T-cell (primary cell): ENCODE measurements at regions not wholly inside any gene's neighbourhood (a gene's known extent, or its start where the extent isn't known, plus 50 kb on each side); places are given as distances from the start of the nearest gene placed in this dataset.
"Not testable (repeated sequence)": the region's sequence is repeated elsewhere in the genome, so short reads cannot be mapped to it uniquely, and the experiment has no call there.

ENCODE experiments used
- ATAC-seq, 4 experiments: fragments of 200-7000 bp in 3 of 4; fragments of 150-1000 bp in 1 of 4; cut with Tn5 transposase; replicated peaks in 1 of 4; 1 replicate in 3 of 4; 2 replicates in 1 of 4; pipeline ENCODE4 v1.10.0; 2021; ENCODE audit warnings: moderate library complexity in 3 of 4, mild to moderate bottlenecking in 2 of 4, moderate number of reproducible peaks in 1 of 4
- CTCF ChIA-PET, 2 donors: fragments of 300-600 bp; sonication (Branson Sonifier 250); formaldehyde crosslinking; loops; one replicate each; lab custom pipeline; 2022; ENCODE audit warnings: antibody characterized with exemption in 2 of 2; lab: Charles Lee
- POLR2A ChIA-PET, 2 donors: fragments of 300-600 bp; sonication (Branson Sonifier 250); formaldehyde crosslinking; loops; one replicate each; lab custom pipeline; 2022; ENCODE audit warnings: antibody characterized with exemption in 2 of 2; lab: Charles Lee
- DNase-seq, 35 experiments: peaks; one replicate each; pipeline versions ENCODE4 v3.0.0 to v3.0.0-alpha.2; 2013 to 2023
- H3K27ac ChIP-seq: one replicate; pipeline ENCODE4 v1.5.1; 2013; ENCODE audit warnings: low read length
- H3K27me3 ChIP-seq, 2 experiments: replicated peaks in 1 of 2; 1 replicate in 1 of 2; 2 replicates in 1 of 2; pipeline versions ENCODE4 v1.6.1 to v1.7.0; 2013; ENCODE audit warnings: low read length in 1 of 2, mixed read lengths in 1 of 2; ENCODE audit not compliant: control insufficient read depth in 2 of 2, insufficient read depth in 2 of 2; ENCODE audit errors: extremely low read depth in 1 of 2
- H3K36me3 ChIP-seq, 2 donors: 1 replicate in 1 of 2; 2 replicates in 1 of 2; pipeline versions ENCODE4 v1.6.1 to v1.7.0; 2013; ENCODE audit warnings: low read length in 1 of 2; ENCODE audit not compliant: control insufficient read depth in 2 of 2, insufficient read depth in 1 of 2; ENCODE audit errors: extremely low read depth in 1 of 2
- H3K4me1 ChIP-seq, 2 experiments: 1 replicate in 1 of 2; 2 replicates in 1 of 2; pipeline versions ENCODE4 v1.6.1 to v1.7.0; 2013; ENCODE audit warnings: low read length in 2 of 2, mixed read lengths in 1 of 2; ENCODE audit not compliant: insufficient read depth in 2 of 2, control insufficient read depth in 1 of 2; ENCODE audit errors: extremely low read depth in 1 of 2
- H3K4me3 ChIP-seq, 2 donors: 1 replicate in 1 of 2; 2 replicates in 1 of 2; pipeline versions ENCODE4 v1.5.1 to v1.7.0; 2013; ENCODE audit warnings: mild to moderate bottlenecking in 2 of 2, low read length in 1 of 2, moderate library complexity in 1 of 2; ENCODE audit not compliant: control insufficient read depth in 1 of 2; ENCODE audit errors: extremely low read depth in 1 of 2
- H3K9me3 ChIP-seq: 2 replicates; pipeline ENCODE4 v1.7.0; 2013
- H3K27ac Mint-ChIP-seq, 2 donors: one replicate each; pipeline ENCODE4 v1.8.0; 2020 to 2021; ENCODE audit warnings: mild to moderate bottlenecking in 2 of 2, mixed read lengths in 2 of 2
- H3K27me3 Mint-ChIP-seq, 2 donors: one replicate each; pipeline ENCODE4 v1.8.0; 2021 to 2022; ENCODE audit warnings: mixed read lengths in 2 of 2
- H3K36me3 Mint-ChIP-seq: one replicate; pipeline ENCODE4 v1.8.0; 2021; ENCODE audit warnings: mixed read lengths
- H3K4me1 Mint-ChIP-seq, 3 donors: one replicate each; pipeline ENCODE4 v1.8.0; 2020 to 2022; ENCODE audit warnings: mixed read lengths in 3 of 3, mild to moderate bottlenecking in 1 of 3
- H3K4me3 Mint-ChIP-seq, 3 donors: one replicate each; pipeline ENCODE4 v1.8.0; 2020 to 2022; ENCODE audit warnings: mild to moderate bottlenecking in 3 of 3, mixed read lengths in 3 of 3, moderate library complexity in 3 of 3
- H3K9me3 Mint-ChIP-seq, 3 donors: one replicate each; pipeline ENCODE4 v1.8.0; 2020 to 2022; ENCODE audit warnings: mixed read lengths in 3 of 3
- WGBS: methylation state at CpG from one replicate; pipeline ENCODE4 v1.1.5; 2013; ENCODE audit warnings: missing lambda C conversion rate; ENCODE audit not compliant: insufficient coverage; 5-methylcytosine and 5-hydroxymethylcytosine counted together

GRCh38 chr21:10342261-10342956 is 179.0 kb upstream of the TPTE start:
- H3K4me3 ChIP-seq, CTCF ChIA-PET, H3K27ac Mint-ChIP-seq, H3K4me3 Mint-ChIP-seq, H3K27ac ChIP-seq, H3K36me3 Mint-ChIP-seq, H3K4me1 ChIP-seq, H3K27me3 ChIP-seq, H3K27me3 Mint-ChIP-seq, POLR2A ChIA-PET, H3K9me3 ChIP-seq, H3K36me3 ChIP-seq, DNase-seq, H3K4me1 Mint-ChIP-seq: not testable (repeated sequence)
- H3K9me3 Mint-ChIP-seq: peaks cover 23 to 46% (median 43%) of the 10 kb centered on the region in 3 donors
- ATAC-seq: peak; percentile 35 to 77 (median 64)
- 73% methylated on average over 15 of the region's 46 CpGs for WGBS

GRCh38 chr21:10343146-10343935 is 178.0 kb upstream of the TPTE start:
- H3K9me3 Mint-ChIP-seq: peaks cover 18 to 44% (median 43%) of the 10 kb centered on the region in 3 donors

GRCh38 chr21:10344266-10344665 is 177.1 kb upstream of the TPTE start:
- H3K27ac Mint-ChIP-seq, H3K4me3 ChIP-seq, H3K9me3 ChIP-seq, H3K4me1 Mint-ChIP-seq, H3K4me1 ChIP-seq, H3K36me3 Mint-ChIP-seq, H3K36me3 ChIP-seq, DNase-seq, H3K27ac ChIP-seq, H3K27me3 ChIP-seq, CTCF ChIA-PET, H3K27me3 Mint-ChIP-seq, H3K4me3 Mint-ChIP-seq, POLR2A ChIA-PET, ATAC-seq: not testable (repeated sequence)
- WGBS: 58% methylated on average over 1 of the region's 5 CpGs
- H3K9me3 Mint-ChIP-seq: peaks cover 24 to 45% (median 44%) of the 10 kb centered on the region in 3 donors

More at GRCh38 chr21:10343146-10343935, 178.0 kb upstream of the TPTE start:
- peak in 1 of 4 experiments; percentile 19 for ATAC-seq
- H3K36me3 ChIP-seq, H3K27ac ChIP-seq, H3K27ac Mint-ChIP-seq, H3K27me3 Mint-ChIP-seq, H3K9me3 ChIP-seq, H3K4me1 ChIP-seq, CTCF ChIA-PET, H3K4me1 Mint-ChIP-seq, H3K36me3 Mint-ChIP-seq, DNase-seq, H3K27me3 ChIP-seq, H3K4me3 Mint-ChIP-seq, POLR2A ChIA-PET, H3K4me3 ChIP-seq: not testable (repeated sequence)
- 85% methylated on average over 29 of the region's 52 CpGs for WGBS

DNA sequence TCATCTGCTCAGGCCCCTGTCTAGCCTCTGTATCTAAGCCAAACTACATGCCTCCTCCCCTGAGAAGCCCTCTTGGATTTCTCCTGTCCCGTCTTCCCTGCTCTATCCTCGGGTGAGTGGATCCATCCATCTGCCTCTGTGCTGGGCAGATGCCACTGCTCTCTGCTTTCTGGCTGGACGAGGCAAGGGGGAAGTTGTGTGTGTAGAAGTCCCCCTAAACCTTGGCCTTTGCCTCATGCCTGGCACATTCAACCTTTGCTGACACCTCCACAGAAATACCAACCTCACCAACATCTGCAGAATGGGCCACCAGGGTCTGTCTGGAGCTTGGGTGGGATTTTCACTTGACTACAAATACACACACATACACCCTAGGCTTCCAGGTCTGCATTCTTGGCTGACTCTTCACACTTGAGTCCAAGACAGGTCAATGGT is 176.2 kb upstream of the TPTE start:
- H3K27ac Mint-ChIP-seq, H3K4me1 ChIP-seq, H3K4me1 Mint-ChIP-seq, H3K9me3 ChIP-seq, ATAC-seq, H3K4me3 ChIP-seq, CTCF ChIA-PET, H3K36me3 ChIP-seq, H3K36me3 Mint-ChIP-seq, DNase-seq, H3K27me3 ChIP-seq, H3K27me3 Mint-ChIP-seq, H3K27ac ChIP-seq, POLR2A ChIA-PET, H3K4me3 Mint-ChIP-seq: not testable (repeated sequence)
- no CpG with 5 or more reads among the region's 3 CpGs for WGBS
- H3K9me3 Mint-ChIP-seq: peaks cover 20 to 39% (median 38%) of the 10 kb centered on the region in 3 donors

GRCh38 chr21:10346249-10346648 is 175.1 kb upstream of the TPTE start:
- H3K4me3 ChIP-seq, H3K27me3 ChIP-seq, H3K27ac ChIP-seq, CTCF ChIA-PET, H3K9me3 ChIP-seq, H3K4me3 Mint-ChIP-seq, DNase-seq, H3K4me1 ChIP-seq, POLR2A ChIA-PET, H3K27me3 Mint-ChIP-seq, H3K36me3 ChIP-seq, H3K4me1 Mint-ChIP-seq, H3K36me3 Mint-ChIP-seq, H3K27ac Mint-ChIP-seq, ATAC-seq: not testable (repeated sequence)
- WGBS: no CpG with 5 or more reads among the region's 5 CpGs
- H3K9me3 Mint-ChIP-seq: peaks cover 24 to 39% (median 38%) of the 10 kb centered on the region in 3 donors

- 73% methylated on average over 2 of the region's 3 CpGs for WGBS
- H3K9me3 ChIP-seq, CTCF ChIA-PET, ATAC-seq, H3K36me3 Mint-ChIP-seq, DNase-seq, H3K4me3 ChIP-seq, H3K27me3 Mint-ChIP-seq, H3K36me3 ChIP-seq, H3K4me3 Mint-ChIP-seq, H3K27ac ChIP-seq, H3K4me1 Mint-ChIP-seq, H3K27ac Mint-ChIP-seq, POLR2A ChIA-PET, H3K4me1 ChIP-seq, H3K27me3 ChIP-seq: not testable (repeated sequence)
- peaks cover 24 to 44% (median 43%) of the 10 kb centered on the region in 3 donors for H3K9me3 Mint-ChIP-seq
These were observed 174.3 kb upstream of the TPTE start for GRCh38 chr21:10346933-10347615.
